ENCODE measurements at regions not wholly inside any gene's neighbourhood (a gene's known extent, or its start where the extent isn't known, plus 50 kb on each side); places are given as distances from the start of the nearest gene placed in this dataset.

DNA sequence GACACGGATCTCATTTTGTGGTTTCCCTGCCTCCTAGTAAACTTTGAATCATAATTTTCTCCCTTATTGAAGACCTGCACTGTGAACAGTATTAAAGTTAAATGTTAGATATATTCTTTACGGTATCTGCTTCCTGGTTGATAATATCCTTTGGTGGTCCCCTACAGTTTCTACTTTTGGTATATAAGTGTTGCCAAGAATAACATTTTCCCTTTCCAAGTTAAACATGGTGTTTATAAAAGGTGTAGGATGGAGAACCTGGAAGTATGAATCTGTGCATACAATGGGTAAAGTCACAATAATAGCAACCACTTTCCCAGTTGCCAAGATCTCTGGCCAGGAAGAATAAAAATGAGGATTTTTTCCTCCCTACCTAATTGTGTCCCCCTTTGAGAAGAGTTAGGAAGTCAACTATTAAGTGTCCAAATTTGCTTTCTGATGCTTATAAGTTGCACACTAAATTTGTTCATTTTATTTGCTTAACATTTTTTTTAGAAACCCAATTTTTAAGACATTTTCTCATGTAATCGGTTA is 201.0 kb upstream of the STK17B start:
- TF ChIP-seq EZH2 (IDR thresholded peaks at IDR 0.05; ENCODE audit: insufficient read depth, poor library complexity, severe bottlenecking) (no peak), EZH2phosphoT487 (IDR thresholded peaks at IDR 0.05; ENCODE audit: insufficient read depth, low read depth) (no peak)

Measured in GM23248 (cell line).